ENCODE measurements at regions not wholly inside any gene's neighbourhood (a gene's known extent, or its start where the extent isn't known, plus 50 kb on each side); places are given as distances from the start of the nearest gene placed in this dataset.

- Histone ChIP-seq H4K20me1 (ENCODE audit: insufficient read depth) (no peaks in the 10 kb centered on the region), H3K36me3 (ENCODE audit: insufficient read depth, low read length) (no peaks in the 10 kb centered on the region), H3K27ac (ENCODE audit: low read length) (no peak overlapping the region), H3K9me3 (ENCODE audit: low read length) (no peaks in the 10 kb centered on the region), H3K4me2 (ENCODE audit: low read length) (no peak overlapping the region), H2AFZ (ENCODE audit: low read depth, low read length) (no peak overlapping the region), H3K4me3 (ENCODE audit: low read length) (no peak overlapping the region), H3K9ac (ENCODE audit: low read length) (no peak overlapping the region), H3K9me2 (ENCODE audit: insufficient read depth, low read length) (no peaks in the 10 kb centered on the region), H3F3A (ENCODE audit: insufficient read depth, low read length, poor library complexity, severe bottlenecking) (no peaks in the 10 kb centered on the region), H3K27me3 (ENCODE audit: insufficient read depth, low read depth, low read length) (no peaks in the 10 kb centered on the region), H3K79me2 (replicated peaks; ENCODE audit: insufficient read depth, low read length) (no peaks in the 10 kb centered on the region)
- no peak for TF ChIP-seq EP300 (conservative IDR thresholded peaks at IDR 0.05; ENCODE audit: poor library complexity, severe bottlenecking)
Observed at GRCh38 chr2:58680755-58681310, 439.7 kb upstream of the FANCL start.

- Histone ChIP-seq H3K9me3 (ENCODE audit: low read length) (no peaks in the 10 kb centered on the region), H3K79me2 (replicated peaks; ENCODE audit: insufficient read depth, low read length) (no peaks in the 10 kb centered on the region), H3K4me2 (ENCODE audit: low read length) (no peak overlapping the region), H3K27ac (ENCODE audit: low read length) (no peak overlapping the region), H3K36me3 (ENCODE audit: insufficient read depth, low read length) (no peaks in the 10 kb centered on the region), H4K20me1 (ENCODE audit: insufficient read depth) (no peaks in the 10 kb centered on the region), H3K27me3 (ENCODE audit: insufficient read depth, low read depth, low read length) (no peaks in the 10 kb centered on the region), H3K9me2 (ENCODE audit: insufficient read depth, low read length) (no peaks in the 10 kb centered on the region), H3K4me3 (ENCODE audit: low read length) (no peak overlapping the region), H3K9ac (ENCODE audit: low read length) (no peak overlapping the region), H2AFZ (ENCODE audit: low read depth, low read length) (no peak overlapping the region), H3F3A (ENCODE audit: insufficient read depth, low read length, poor library complexity, severe bottlenecking) (no peaks in the 10 kb centered on the region)
- TF ChIP-seq MXI1 (conservative IDR thresholded peaks at IDR 0.05; ENCODE audit: poor library complexity, severe bottlenecking): no peak
- TF ChIP-seq EP300 (conservative IDR thresholded peaks at IDR 0.05; ENCODE audit: poor library complexity, severe bottlenecking): no peak
- TF ChIP-seq RAD21 (conservative IDR thresholded peaks at IDR 0.05): no peak
- no peak for TF ChIP-seq REST (IDR thresholded peaks at IDR 0.05; ENCODE audit: borderline replicate concordance)
- no peak for TF ChIP-seq SMC3 (conservative IDR thresholded peaks at IDR 0.05; ENCODE audit: poor library complexity)
Observed at GRCh38 chr2:58677748-58678147, 436.6 kb upstream of the FANCL start.

GRCh38 chr2:58671675-58672074, 430.6 kb upstream of the FANCL start:
- no peaks in the 10 kb centered on the region for H4K20me1 ChIP-seq (ENCODE audit: insufficient read depth)
- H3K4me3 ChIP-seq (ENCODE audit: low read length): no peak overlapping the region
- no peaks in the 10 kb centered on the region for H3K36me3 ChIP-seq (ENCODE audit: insufficient read depth, low read length)
- no peak overlapping the region for H3K4me2 ChIP-seq (ENCODE audit: low read length)
- no peaks in the 10 kb centered on the region for H3K27me3 ChIP-seq (ENCODE audit: insufficient read depth, low read depth, low read length)
- H2AFZ ChIP-seq (ENCODE audit: low read depth, low read length): no peak overlapping the region
- H3K27ac ChIP-seq (ENCODE audit: low read length): no peak overlapping the region
- H3K9ac ChIP-seq (ENCODE audit: low read length): no peak overlapping the region
- H3K9me3 ChIP-seq (ENCODE audit: low read length): no peaks in the 10 kb centered on the region
- H3K9me2 ChIP-seq (ENCODE audit: insufficient read depth, low read length): no peaks in the 10 kb centered on the region
- H3F3A ChIP-seq (ENCODE audit: insufficient read depth, low read length, poor library complexity, severe bottlenecking): no peaks in the 10 kb centered on the region
- no peak for TF ChIP-seq EP300 (conservative IDR thresholded peaks at IDR 0.05; ENCODE audit: poor library complexity, severe bottlenecking)
- no peak for TF ChIP-seq RAD21 (conservative IDR thresholded peaks at IDR 0.05)
- no peak for TF ChIP-seq POLR2AphosphoS5 (IDR thresholded peaks at IDR 0.05)
- no peak for TF ChIP-seq REST (IDR thresholded peaks at IDR 0.05; ENCODE audit: borderline replicate concordance)
- TF ChIP-seq TAF1 (IDR thresholded peaks at IDR 0.05; ENCODE audit: low read depth): no peak
- TF ChIP-seq EZH2 (IDR thresholded peaks at IDR 0.05; ENCODE audit: borderline replicate concordance, insufficient read depth, low read length, poor library complexity, severe bottlenecking): no peak
- no peak for TF ChIP-seq CTCF (IDR thresholded peaks at IDR 0.05; ENCODE audit: poor library complexity, severe bottlenecking)
- TF ChIP-seq SMC3 (conservative IDR thresholded peaks at IDR 0.05; ENCODE audit: poor library complexity): no peak
- no peaks in the 10 kb centered on the region for H3K79me2 ChIP-seq (replicated peaks; ENCODE audit: insufficient read depth, low read length)
